ENCODE measurements at regions not wholly inside any gene's neighbourhood (a gene's known extent, or its start where the extent isn't known, plus 50 kb on each side); places are given as distances from the start of the nearest gene placed in this dataset.

DNA sequence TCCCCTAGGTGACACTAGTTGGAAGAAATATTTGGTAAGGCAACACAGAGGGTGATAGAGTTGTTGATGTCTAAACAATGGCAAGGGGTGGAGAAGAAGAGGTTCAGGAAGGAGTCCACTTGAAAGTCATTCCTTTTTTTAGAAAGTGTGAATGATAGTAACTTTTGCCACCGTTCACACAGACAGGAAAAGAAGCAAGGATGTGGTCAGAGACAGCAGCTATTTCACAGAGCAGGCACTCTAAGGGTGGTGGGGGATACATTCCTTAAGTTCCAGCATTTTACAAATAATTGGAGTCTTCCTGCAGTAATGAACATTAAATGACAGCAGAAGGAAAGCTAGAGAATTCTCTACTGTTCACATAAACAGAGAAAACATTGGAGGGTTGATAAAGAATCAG, 75.4 kb upstream of the ZNF385D start:
- TF ChIP-seq E4F1 (CRISPR knock-in tag; IDR thresholded peaks at IDR 0.05; ENCODE audit: borderline replicate concordance): no peak
- TF ChIP-seq FOXP4 (CRISPR knock-in tag; IDR thresholded peaks at IDR 0.05; ENCODE audit: borderline replicate concordance): no peak
- no peak for TF ChIP-seq TGIF2 (CRISPR knock-in tag; IDR thresholded peaks at IDR 0.05)
- TF ChIP-seq ZNF407 (IDR thresholded peaks at IDR 0.05; ENCODE audit: low read depth): no peak
- no peak for TF ChIP-seq ZNF696 (CRISPR knock-in tag; conservative IDR thresholded peaks at IDR 0.05)
- no peak for FAIRE-seq
- CTCF ChIA-PET (ENCODE audit: low intra/inter-chr PET ratio): no interaction called here
- POLR2A ChIA-PET: no interaction called here
- H3K4me2 ChIP-seq (ENCODE audit: insufficient read depth, low read length): no peak overlapping the region
- H3K4me1 ChIP-seq (replicated peaks in 1 of 2; ENCODE audit: control insufficient read depth in 2 of 2, insufficient read depth in 2 of 2, low read length in 2 of 2): no peaks in the 10 kb centered on the region
- 0% methylated on average over 1 of the region's 1 CpG for WGBS (ENCODE audit: insufficient coverage, low coverage, missing lambda C conversion rate)
- H3K27me3 ChIP-seq (ENCODE audit: control insufficient read depth in 2 of 2, insufficient read depth in 2 of 2, low read length in 2 of 2): no peaks in the 10 kb centered on the region
- no peaks in the 10 kb centered on the region for H3K9me1 ChIP-seq (ENCODE audit: control insufficient read depth, insufficient read depth, low read length)
- in situ Hi-C loops (cut with MboI) (no loop called here), intact Hi-C loops (cut with micrococcal nuclease) (no loop called here)
- H3K27ac ChIP-seq (ENCODE audit: extremely low read depth, low read depth, low read length): no peak overlapping the region
- H3K36me3 ChIP-seq (ENCODE audit: control insufficient read depth, insufficient read depth, low read length): no peaks in the 10 kb centered on the region
- DNase-seq (ENCODE audit: extremely low read depth in 1 of 4, low spot score in 3 of 4): no peak
- H4K20me1 ChIP-seq (replicated peaks; ENCODE audit: control insufficient read depth, insufficient read depth, low read length): no peaks in the 10 kb centered on the region
- no TSS peak for BruUV-seq (replicated peaks)
- ATAC-seq: no peak
- H2AFZ ChIP-seq (ENCODE audit: low read depth, low read length): no peak overlapping the region
- H3K79me2 ChIP-seq (ENCODE audit: control insufficient read depth, insufficient read depth, low read length): no peaks in the 10 kb centered on the region
- H3K9ac ChIP-seq (ENCODE audit: insufficient read depth in 1 of 2, low read depth in 2 of 2, low read length in 2 of 2): no peak overlapping the region
- no peak overlapping the region for H3K4me3 ChIP-seq
- H3K9me3 ChIP-seq (replicated peaks; ENCODE audit: control insufficient read depth, insufficient read depth, low read depth, low read length): no peaks in the 10 kb centered on the region
